HL-60 (cell line): ENCODE measurements at regions not wholly inside any gene's neighbourhood (a gene's known extent, or its start where the extent isn't known, plus 50 kb on each side); places are given as distances from the start of the nearest gene placed in this dataset.

Experiments used
- CTCF ChIP-seq: IDR thresholded peaks from one replicate; pipeline ENCODE4 v1.5.1; 2011; ENCODE audit warnings: low read length, control low read depth, inconsistent platforms; ENCODE audit not compliant: insufficient read depth
- GABPA ChIP-seq: IDR thresholded peaks from 2 replicates; pipeline ENCODE4 v1.6.1; 2012; ENCODE audit warnings: low read depth
- POLR2AphosphoS5 ChIP-seq: IDR thresholded peaks from 2 replicates; pipeline ENCODE4 v1.6.1; 2012; ENCODE audit warnings: low read depth
- REST ChIP-seq: IDR thresholded peaks from 2 replicates; pipeline ENCODE4 v1.6.1; 2012; ENCODE audit warnings: low read depth; ENCODE audit not compliant: insufficient replicate concordance

GRCh38 chr18:3340682-3341097 lies 78.8 kb downstream of the MYL12B start:
- TF ChIP-seq POLR2AphosphoS5 (no peak), CTCF (no peak), GABPA (no peak), REST (no peak)
